Upper lobe of right lung (tissue), 1 donor: ENCODE measurements at regions not wholly inside any gene's neighbourhood (a gene's known extent, or its start where the extent isn't known, plus 50 kb on each side); places are given as distances from the start of the nearest gene placed in this dataset.

Experiments used
- ATAC-seq: fragments of 200-7000 bp; cut with Tn5 transposase; one replicate; pipeline ENCODE4 v1.9.1; 2020; ENCODE audit warnings: mild to moderate bottlenecking, moderate library complexity
- DNase-seq: peaks from one replicate; pipeline ENCODE4 v3.0.0-alpha.2; 2020
- H3K27ac ChIP-seq: fragments of 200-600 bp; one replicate; pipeline ENCODE4 v1.8.0; 2022
- H3K27me3 ChIP-seq: fragments of 200-600 bp; one replicate; pipeline ENCODE4 v1.8.0; 2022; ENCODE audit warnings: mild to moderate bottlenecking
- H3K36me3 ChIP-seq: fragments of 200-600 bp; one replicate; pipeline ENCODE4 v1.8.0; 2022
- H3K4me1 ChIP-seq: fragments of 200-600 bp; one replicate; pipeline ENCODE4 v1.8.0; 2022
- H3K4me3 ChIP-seq: fragments of 200-600 bp; one replicate; pipeline ENCODE4 v1.8.0; 2022; ENCODE audit warnings: mild to moderate bottlenecking
- H3K9me3 ChIP-seq: fragments of 200-600 bp; one replicate; pipeline ENCODE4 v1.8.0; 2022
- CTCF ChIP-seq: fragments of 200-600 bp; IDR thresholded peaks from one replicate; pipeline ENCODE4 v1.8.0; 2022; ENCODE audit warnings: antibody characterized with exemption
- intact Hi-C: fragments of 100-400 bp; cut with DNase I; formaldehyde crosslinking; loops from one replicate; pipeline ENCODE4 v1.11.0; 2022
- donor health status: DM: no; HTN: yes; CAD: no; lungs with severe emphysema.

- no peak overlapping the region for H3K27ac ChIP-seq
- no peaks in the 10 kb centered on the region for H3K27me3 ChIP-seq
- H3K4me1 ChIP-seq = no peaks in the 10 kb centered on the region
- no peaks in the 10 kb centered on the region for H3K9me3 ChIP-seq
- TF ChIP-seq CTCF = no peak
- H3K36me3 ChIP-seq = no peaks in the 10 kb centered on the region
- intact Hi-C loops = no loop called here
- no peak for ATAC-seq
- no peak for DNase-seq
- H3K4me3 ChIP-seq = no peak overlapping the region
Measured at GRCh38 chr13:34017231-34017630, 199.3 kb downstream of the RFC3 start.

DNA sequence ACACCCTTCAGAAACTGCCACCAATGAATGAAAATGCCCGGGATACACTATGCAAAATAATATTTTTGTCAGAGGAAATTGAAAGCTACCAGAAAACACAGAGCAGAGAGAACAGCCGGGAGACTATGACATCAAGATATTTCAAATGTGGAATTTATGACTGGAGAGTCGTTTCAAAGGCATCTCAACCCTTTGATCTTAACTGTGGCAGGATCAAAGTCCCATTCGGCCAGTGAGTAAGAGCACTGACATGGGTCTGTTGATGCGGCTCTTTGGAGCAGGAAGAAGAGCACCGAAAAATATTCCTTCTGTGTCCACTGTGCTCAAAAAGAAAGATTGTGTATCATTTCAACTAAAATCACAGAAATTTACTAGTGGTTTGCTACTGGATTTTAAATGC, 201.9 kb downstream of the RFC3 start:
- H3K4me1 ChIP-seq = no peaks in the 10 kb centered on the region
- TF ChIP-seq CTCF = no peak
- ATAC-seq = no peak
- H3K4me3 ChIP-seq = no peak overlapping the region
- no peaks in the 10 kb centered on the region for H3K9me3 ChIP-seq
- DNase-seq = no peak
- no peak overlapping the region for H3K27ac ChIP-seq
- no peaks in the 10 kb centered on the region for H3K27me3 ChIP-seq
- intact Hi-C loops = no loop called here
- no peaks in the 10 kb centered on the region for H3K36me3 ChIP-seq

DNA sequence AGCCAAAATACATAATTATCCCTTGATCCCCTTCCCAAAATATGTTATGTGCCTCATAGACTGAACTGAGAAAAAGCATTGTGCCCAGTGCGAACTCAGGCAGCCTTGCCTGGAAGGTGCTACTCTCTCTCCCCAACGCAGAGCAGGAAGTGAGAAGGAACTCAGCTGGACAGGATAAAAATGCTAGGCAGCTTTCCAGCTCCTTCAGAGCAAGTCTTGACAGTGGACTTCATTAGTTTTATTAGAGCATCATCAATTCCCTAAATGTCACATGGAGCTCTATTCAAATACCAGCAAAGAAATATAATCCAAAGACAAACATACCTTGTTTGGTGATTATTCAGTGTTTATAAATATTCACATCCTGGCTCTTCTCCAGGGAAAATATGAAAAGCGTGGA, 202.4 kb downstream of the RFC3 start:
- Histone ChIP-seq H3K36me3 (no peaks in the 10 kb centered on the region), H3K4me3 (no peak overlapping the region), H3K4me1 (no peaks in the 10 kb centered on the region), H3K27me3 (no peaks in the 10 kb centered on the region), H3K9me3 (no peaks in the 10 kb centered on the region), H3K27ac (no peak overlapping the region)
- DNase-seq (no peak), ATAC-seq (no peak)
- intact Hi-C loops = no loop called here
- no peak for TF ChIP-seq CTCF

DNA sequence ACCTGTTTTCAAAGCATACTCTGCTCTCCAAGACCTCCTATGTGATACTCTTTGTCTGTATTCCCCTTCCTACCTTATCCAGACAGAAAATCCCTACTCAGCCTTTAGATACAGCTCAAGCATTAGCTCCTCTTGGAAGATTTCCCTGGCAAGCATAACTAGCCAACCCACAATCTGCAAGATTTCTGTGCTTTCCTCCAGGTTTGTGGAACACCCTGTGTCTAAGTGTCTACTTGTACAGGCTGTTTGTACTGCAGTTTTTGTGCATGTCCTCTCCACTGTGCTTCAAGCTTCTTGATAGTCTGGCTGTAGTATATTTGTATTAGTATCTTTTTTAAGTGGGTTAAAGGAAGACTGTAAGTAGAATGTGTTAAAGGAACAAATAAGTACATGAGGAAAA, 203.7 kb downstream of the RFC3 start:
- TF ChIP-seq CTCF = no peak
- no peak for DNase-seq
- no peak for ATAC-seq
- H3K4me3 ChIP-seq = no peak overlapping the region
- no peak overlapping the region for H3K27ac ChIP-seq
- H3K4me1 ChIP-seq = no peaks in the 10 kb centered on the region
- H3K36me3 ChIP-seq = no peaks in the 10 kb centered on the region
- intact Hi-C loops = no loop called here
- no peaks in the 10 kb centered on the region for H3K27me3 ChIP-seq
- no peaks in the 10 kb centered on the region for H3K9me3 ChIP-seq

DNA sequence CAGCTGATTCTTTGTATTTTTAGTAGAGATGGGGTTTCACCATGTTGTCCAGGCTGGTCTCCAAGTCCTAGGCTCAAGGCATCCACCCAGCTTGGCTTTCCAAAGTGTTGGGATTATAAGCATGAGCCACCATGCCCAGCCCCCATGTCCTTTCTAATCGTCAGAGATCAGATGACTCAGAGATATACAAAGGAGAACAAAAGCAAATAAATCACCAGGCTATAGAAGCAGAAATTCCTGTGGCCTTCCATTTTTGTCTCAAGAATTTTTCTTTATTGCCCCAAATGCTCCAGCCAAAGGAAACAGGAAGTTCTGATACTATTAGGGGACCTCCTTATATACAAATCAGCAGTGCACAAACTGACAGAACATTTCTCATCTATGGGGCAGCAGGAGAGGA, 207.8 kb downstream of the RFC3 start:
- Histone ChIP-seq H3K27me3 (no peaks in the 10 kb centered on the region), H3K4me1 (no peaks in the 10 kb centered on the region), H3K36me3 (no peaks in the 10 kb centered on the region), H3K9me3 (peaks cover 6% of the 10 kb centered on the region), H3K4me3 (no peak overlapping the region), H3K27ac (no peak overlapping the region)
- intact Hi-C loops = no loop called here
- no peak for TF ChIP-seq CTCF
- DNase-seq (no peak), ATAC-seq (no peak)

- TF ChIP-seq CTCF = no peak
- H3K9me3 ChIP-seq = peaks cover 6% of the 10 kb centered on the region
- H3K36me3 ChIP-seq = no peaks in the 10 kb centered on the region
- intact Hi-C loops = no loop called here
- ATAC-seq (no peak), DNase-seq (no peak)
- H3K27ac ChIP-seq = no peak overlapping the region
- H3K4me3 ChIP-seq = no peak overlapping the region
- H3K4me1 ChIP-seq = no peaks in the 10 kb centered on the region
- H3K27me3 ChIP-seq = no peaks in the 10 kb centered on the region
Measured at GRCh38 chr13:34026308-34026707, 208.4 kb downstream of the RFC3 start.
